ENCODE measurements at regions not wholly inside any gene's neighbourhood (a gene's known extent, or its start where the extent isn't known, plus 50 kb on each side); places are given as distances from the start of the nearest gene placed in this dataset.
"Not testable (repeated sequence)": the region's sequence is repeated elsewhere in the genome, so short reads cannot be mapped to it uniquely, and the experiment has no call there.

DNA sequence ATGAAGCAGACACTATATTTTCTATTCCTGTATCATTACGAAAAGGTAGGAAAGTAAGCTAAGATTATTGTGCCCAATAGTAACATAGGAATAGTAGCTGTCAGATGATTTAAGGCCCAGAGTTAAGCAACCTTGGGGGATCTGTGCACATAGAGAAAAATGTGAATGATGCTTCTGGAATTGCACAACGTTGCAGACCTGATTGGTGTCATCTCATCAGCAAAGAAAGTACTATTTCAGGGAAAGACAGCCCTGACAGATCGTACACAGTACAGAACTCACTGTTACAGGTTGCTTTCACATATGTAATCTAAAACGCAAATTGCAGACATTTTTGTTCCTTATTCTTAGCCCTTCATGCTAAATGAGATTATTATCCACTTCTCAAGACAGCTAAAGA lies 535.9 kb downstream of the TRIB2 start:
- DNase-seq, result no peak

DNA sequence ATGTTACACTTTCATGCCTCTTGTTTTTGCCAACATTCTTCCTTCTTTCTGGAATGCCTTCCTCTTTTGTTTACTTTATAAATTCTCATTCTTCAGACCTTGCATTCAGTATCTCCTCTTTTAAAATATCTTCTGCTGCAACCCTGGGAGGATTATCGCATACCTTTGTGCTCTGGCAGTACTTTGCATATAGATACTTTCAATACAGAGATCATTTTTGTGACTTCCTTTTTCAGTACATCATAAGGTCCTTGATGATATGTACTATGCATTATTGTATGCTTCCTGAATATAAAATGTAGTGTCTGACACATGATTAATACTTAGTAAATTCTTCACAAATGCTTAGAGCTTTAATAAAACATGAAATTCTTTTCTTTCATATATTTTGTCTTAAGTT lies 538.7 kb downstream of the TRIB2 start:
- DNase-seq, result no peak

DNA sequence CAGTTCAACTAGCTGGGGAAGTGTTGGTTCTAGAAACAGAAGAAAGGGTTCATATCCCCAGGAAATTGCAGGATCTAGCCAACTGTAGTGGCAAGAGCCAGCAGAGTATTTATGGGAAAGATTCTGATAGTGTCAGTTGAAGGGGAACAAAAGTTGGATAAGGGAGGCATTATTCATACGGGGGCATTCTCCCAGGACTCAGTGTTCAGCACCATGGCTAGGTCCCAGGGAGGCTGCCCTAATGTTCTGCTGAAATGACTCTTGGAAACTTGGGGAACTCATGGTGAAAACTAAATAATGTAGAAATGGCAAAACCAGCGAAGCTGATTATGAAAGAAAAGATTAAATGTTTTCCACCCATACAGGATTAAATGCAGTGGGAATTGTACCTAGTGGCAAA lies 543.7 kb downstream of the TRIB2 start:
- no peak for DNase-seq

GRCh38 chr2:13266166-13266565 lies 549.4 kb downstream of the TRIB2 start:
- DNase-seq, result no peak

DNA sequence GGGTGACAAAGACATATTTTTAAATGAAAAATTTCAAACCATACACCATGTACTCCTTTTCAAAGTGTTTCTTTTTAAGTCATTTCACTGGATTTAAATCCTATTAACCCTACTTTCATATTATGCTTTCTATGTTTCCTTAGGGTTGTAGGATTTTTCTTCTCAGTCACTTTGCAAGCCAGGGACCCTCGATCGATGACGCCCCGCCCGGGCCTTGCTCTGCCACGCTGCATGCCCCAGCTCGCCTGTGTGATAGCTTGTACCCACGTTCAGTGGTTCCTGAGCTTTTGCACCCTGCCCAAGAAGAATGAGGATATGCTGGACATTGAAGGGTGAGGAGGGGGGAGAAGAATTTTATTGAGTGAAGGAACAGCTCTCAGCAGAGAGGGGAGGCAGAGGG lies 568.0 kb downstream of the TRIB2 start:
- DNase-seq, result no peak

DNA sequence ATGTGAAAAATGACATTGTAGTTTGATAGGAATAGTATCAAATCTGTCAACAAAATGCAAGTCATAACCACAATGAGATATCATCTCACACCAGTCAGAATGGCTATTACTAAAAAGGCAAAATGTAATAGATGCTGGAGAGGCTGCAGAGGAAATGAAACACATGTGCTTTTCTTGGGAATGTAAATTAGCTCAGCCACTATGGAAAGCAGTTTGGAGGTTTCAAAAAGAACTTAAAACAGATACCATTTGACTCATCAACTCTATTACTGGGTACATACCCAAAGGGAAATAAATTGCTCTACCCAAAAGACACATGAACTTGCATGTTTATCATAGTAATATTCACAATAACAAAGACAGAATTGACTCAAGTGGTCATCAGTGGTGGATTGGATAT lies 572.6 kb downstream of the TRIB2 start:
- no peak for DNase-seq

- DNase-seq, result not testable (repeated sequence)
These were observed 591.7 kb downstream of the TRIB2 start for GRCh38 chr2:13308478-13308805.

GRCh38 chr2:13308989-13309388 lies 592.3 kb downstream of the TRIB2 start:
- DNase-seq, result no peak

DNA sequence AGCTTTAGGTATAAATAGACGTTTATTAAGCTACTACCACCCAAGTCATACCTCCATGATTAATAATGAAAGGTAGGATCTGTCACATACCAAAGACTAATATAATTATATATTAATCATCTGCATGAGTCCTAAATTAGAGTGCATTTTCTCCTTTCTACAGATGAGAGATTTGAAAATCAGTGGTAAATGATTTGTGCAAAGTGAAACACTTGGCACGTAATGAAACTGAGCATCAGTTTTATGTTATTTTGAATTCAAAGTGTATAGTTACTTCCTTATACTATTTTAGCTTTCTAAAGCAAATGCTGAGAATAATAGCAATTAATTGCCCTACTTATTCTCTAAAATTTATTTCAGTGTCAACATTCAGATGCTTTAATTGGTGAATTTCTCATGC lies 615.3 kb downstream of the TRIB2 start:
- DNase-seq, result no peak

DNA sequence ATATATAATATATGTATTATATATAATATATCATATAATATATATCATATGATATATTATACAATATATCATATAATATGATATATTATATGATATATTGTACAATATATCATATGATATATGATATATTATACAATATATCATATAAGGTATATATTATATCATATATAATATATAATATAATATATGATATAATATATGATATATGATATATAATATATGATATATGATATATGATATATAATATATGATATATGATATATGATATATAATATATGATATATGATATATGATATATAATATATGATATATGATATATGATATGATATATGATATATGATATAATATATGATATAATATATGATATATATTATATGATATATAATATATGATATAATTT lies 617.3 kb downstream of the TRIB2 start:
- DNase-seq, result not testable (repeated sequence)

DNA sequence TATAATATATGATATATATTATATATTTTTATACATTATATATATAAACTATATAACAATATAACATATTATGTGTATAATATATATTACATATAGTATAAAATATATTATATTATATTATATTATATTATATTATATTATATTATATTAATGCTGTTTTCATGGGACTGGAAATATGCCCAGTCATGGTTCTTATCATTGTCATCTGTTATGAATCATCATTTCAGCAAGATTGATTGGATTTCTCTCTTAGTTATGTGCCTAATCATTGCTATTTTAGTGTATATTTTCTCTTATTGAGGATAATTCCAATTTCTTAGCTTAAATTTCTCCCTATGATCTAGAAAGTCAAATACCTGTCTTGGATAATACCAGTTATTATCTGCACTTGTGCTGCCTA lies 617.8 kb downstream of the TRIB2 start:
- DNase-seq, result no peak

- no peak for DNase-seq
These were observed 619.3 kb downstream of the TRIB2 start for GRCh38 chr2:13335862-13336535.

- no peak for DNase-seq
These were observed 634.3 kb downstream of the TRIB2 start for GRCh38 chr2:13351068-13351467.

GRCh38 chr2:13353083-13353482 lies 636.3 kb downstream of the TRIB2 start:
- DNase-seq, result no peak

GRCh38 chr2:13354031-13354430 lies 637.3 kb downstream of the TRIB2 start:
- DNase-seq, result no peak

GRCh38 chr2:13381928-13382327 lies 665.2 kb downstream of the TRIB2 start:
- DNase-seq, result not testable (repeated sequence)

GRCh38 chr2:13389172-13389571 lies 672.4 kb downstream of the TRIB2 start:
- not testable (repeated sequence) for DNase-seq

DNA sequence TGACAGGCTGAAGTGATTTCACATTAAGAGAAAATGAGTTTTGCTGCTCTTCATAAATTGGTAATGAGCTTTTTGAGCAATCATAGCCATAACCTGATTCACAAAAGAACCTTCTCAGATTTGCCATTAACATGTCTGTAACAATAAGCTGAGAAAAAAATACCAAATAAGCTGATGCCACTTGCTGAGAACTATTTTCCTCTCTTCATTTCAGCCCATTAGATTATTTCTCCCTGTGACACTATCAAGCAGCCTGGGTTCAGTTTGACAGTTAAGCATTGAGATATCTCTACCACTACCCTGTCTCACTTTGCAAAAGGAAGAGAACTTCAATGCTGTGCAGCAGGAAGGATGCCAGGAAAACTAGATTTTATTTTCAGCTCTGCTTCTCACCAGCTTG lies 673.9 kb downstream of the TRIB2 start:
- DNase-seq, result no peak

GRCh38 chr2:13401312-13401711 lies 684.6 kb downstream of the TRIB2 start:
- no peak for DNase-seq

- no peak for DNase-seq
These were observed 697.3 kb downstream of the TRIB2 start for GRCh38 chr2:13413989-13414388.

DNA sequence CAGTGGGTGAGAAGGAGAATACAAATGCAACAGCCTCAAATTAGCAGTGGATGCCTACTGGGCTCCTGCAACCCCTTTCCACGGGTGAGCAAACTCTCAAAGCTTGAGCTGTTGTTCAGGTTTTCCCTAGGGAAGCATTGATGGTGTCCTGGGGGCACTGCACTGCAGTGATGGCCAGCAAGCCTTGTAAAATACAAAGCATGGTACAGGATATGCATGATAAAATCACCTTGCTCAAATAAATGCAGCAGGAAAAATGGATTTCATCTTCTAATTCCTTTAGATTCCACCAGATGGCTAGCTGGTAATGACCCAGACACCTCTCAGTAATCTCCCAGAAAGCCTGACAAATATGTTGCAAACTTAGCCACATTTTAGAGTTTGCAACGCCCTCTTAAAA lies 698.2 kb downstream of the TRIB2 start:
- no peak for DNase-seq

DNA sequence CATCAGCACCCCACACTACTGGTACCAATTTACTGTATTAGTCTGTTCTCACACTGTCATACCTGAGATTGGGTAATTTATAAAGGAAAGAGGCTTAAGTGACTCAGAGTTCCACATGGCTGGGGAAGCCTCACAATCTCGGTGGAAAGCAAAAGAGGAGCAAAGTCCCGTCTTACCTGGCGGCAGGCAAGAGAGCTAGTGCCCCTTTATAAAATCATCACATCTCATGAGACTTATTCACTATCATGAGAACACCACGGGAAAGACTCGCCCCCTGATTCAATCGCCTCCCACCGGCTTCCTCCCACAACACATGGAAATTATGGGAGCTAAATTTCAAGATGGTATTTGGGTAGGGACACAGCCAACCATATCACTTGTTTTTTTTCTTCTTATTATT lies 717.2 kb downstream of the TRIB2 start:
- DNase-seq, result no peak

- not testable (repeated sequence) for DNase-seq
These were observed 727.0 kb downstream of the TRIB2 start for GRCh38 chr2:13443554-13444261.

GRCh38 chr2:13462464-13462863 lies 745.7 kb downstream of the TRIB2 start:
- DNase-seq, result no peak

GRCh38 chr2:13466076-13466475 lies 749.3 kb downstream of the TRIB2 start:
- DNase-seq, result no peak
